ENCODE measurements at regions not wholly inside any gene's neighbourhood (a gene's known extent, or its start where the extent isn't known, plus 50 kb on each side); places are given as distances from the start of the nearest gene placed in this dataset.
"Not testable (repeated sequence)": the region's sequence is repeated elsewhere in the genome, so short reads cannot be mapped to it uniquely, and the experiment has no call there.

DNA sequence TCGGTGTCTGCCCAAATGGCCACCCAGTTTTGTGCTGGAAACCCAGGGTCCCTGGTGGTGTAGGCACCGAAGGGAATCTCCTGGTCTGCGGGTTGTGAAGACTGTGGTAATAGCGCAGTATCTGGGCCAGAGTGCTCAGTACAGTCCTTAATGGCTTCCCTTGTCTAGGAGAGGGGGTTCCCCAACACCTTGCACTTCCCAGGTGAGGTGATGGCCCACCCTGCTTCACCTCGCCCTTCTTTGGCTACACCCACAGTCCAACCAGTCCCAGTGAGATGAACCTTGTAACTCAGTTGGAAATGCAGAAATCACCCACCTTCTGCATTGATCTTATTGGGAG lies 402.4 kb downstream of the SRGAP2C start:
- TF ChIP-seq, protein P1, sequence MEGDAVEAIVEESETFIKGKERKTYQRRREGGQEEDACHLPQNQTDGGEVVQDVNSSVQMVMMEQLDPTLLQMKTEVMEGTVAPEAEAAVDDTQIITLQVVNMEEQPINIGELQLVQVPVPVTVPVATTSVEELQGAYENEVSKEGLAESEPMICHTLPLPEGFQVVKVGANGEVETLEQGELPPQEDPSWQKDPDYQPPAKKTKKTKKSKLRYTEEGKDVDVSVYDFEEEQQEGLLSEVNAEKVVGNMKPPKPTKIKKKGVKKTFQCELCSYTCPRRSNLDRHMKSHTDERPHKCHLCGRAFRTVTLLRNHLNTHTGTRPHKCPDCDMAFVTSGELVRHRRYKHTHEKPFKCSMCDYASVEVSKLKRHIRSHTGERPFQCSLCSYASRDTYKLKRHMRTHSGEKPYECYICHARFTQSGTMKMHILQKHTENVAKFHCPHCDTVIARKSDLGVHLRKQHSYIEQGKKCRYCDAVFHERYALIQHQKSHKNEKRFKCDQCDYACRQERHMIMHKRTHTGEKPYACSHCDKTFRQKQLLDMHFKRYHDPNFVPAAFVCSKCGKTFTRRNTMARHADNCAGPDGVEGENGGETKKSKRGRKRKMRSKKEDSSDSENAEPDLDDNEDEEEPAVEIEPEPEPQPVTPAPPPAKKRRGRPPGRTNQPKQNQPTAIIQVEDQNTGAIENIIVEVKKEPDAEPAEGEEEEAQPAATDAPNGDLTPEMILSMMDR (IDR thresholded peaks at IDR 0.05), result no peak
- no peak overlapping the region for H3K4me3 Mint-ChIP-seq
- no peaks in the 10 kb centered on the region; the same call in 1 of the 2 replicates for H3K4me1 Mint-ChIP-seq (ENCODE audit: low read depth)
- H3K27me3 Mint-ChIP-seq (ENCODE audit: insufficient read depth), result peaks cover 8% of the 10 kb centered on the region
- DNase-seq, result no peak
- H3K9me3 Mint-ChIP-seq, result peaks cover 7% of the 10 kb centered on the region; the same call in 1 of the 2 replicates
- no peak overlapping the region for H3K27ac Mint-ChIP-seq
- H3K36me3 Mint-ChIP-seq (ENCODE audit: low read depth), result no peaks in the 10 kb centered on the region

DNA sequence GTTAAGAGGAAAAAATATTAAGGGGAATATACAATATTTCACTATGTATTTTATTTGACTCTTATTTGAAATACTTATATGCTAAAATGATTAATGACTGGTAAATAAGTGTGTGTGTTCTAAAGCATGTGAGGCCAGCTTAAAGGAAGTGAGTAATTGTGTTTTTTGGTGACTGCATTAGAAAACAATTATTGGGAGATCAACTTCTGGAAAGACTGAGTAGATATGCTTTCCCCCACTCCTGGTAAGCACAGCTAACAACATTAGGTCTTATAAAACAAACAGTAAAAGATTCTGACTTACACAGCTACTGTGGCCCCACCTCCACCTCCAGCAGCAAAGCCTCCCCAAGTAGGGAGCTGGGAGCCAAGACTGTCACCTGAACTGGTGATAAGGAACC lies 403.0 kb downstream of the SRGAP2C start:
- Mint-ChIP-seq H3K9me3 (peaks cover under 1% of the 10 kb centered on the region; the same call in 1 of the 2 replicates), H3K27me3 (ENCODE audit: insufficient read depth) (peaks cover 8% of the 10 kb centered on the region), H3K36me3 (ENCODE audit: low read depth) (no peaks in the 10 kb centered on the region)

DNA sequence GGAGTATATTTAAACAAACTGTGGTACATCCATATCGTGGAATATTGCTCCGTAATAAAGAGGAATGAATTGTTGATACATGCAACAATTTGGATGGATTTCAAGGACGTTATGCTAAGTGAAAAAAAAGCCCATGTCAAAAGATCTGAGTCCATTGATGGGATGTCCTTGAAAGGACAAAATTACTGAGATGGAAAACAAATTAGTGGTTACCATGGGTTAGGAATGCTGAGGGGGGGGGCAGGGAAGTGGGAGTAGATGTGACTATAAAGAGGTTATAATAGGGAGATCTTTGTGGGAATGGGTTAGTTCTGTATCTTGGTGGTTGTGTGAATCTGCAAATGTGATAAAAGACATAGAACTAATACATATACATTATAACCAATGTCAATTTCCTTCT lies 409.3 kb downstream of the SRGAP2C start:
- no peaks in the 10 kb centered on the region for H3K4me1 Mint-ChIP-seq (ENCODE audit: low read depth)
- peaks cover 8% of the 10 kb centered on the region for H3K27me3 Mint-ChIP-seq (ENCODE audit: insufficient read depth)
- no peak for DNase-seq
- no peak overlapping the region for H3K4me3 Mint-ChIP-seq
- TF ChIP-seq, protein P1 (IDR thresholded peaks at IDR 0.05), result no peak
- no peaks in the 10 kb centered on the region for H3K9me3 Mint-ChIP-seq
- H3K27ac Mint-ChIP-seq, result no peak overlapping the region
- H3K36me3 Mint-ChIP-seq (ENCODE audit: low read depth), result no peaks in the 10 kb centered on the region

More for the DNA sequence above, 403.0 kb downstream of the SRGAP2C start:
- no peak overlapping the region for H3K4me3 Mint-ChIP-seq
- no peak for DNase-seq
- TF ChIP-seq, protein P1 (IDR thresholded peaks at IDR 0.05), result no peak
- H3K4me1 Mint-ChIP-seq (ENCODE audit: low read depth), result no peaks in the 10 kb centered on the region; the same call in 1 of the 2 replicates
- no peak overlapping the region for H3K27ac Mint-ChIP-seq

DNA sequence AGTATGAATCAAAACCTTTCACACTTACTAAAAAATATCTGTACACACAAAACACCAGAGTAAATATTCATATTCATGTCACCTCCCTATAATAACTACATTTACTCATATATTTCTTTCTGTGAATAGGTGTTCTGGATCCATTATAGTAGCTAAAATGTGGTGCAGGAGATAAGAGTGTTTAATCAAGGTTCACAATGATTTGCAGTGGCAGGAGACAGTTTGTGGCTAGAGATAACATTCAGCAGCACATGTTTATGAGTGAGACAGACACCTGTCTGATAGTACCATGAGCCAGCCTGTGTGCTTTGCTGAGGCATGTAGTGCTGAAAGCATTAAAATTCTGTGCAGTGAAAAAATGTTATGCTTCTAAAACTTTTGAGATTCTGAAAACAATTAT lies 410.3 kb downstream of the SRGAP2C start:
- no peaks in the 10 kb centered on the region for H3K4me1 Mint-ChIP-seq (ENCODE audit: low read depth)
- no peak overlapping the region for H3K27ac Mint-ChIP-seq
- no peaks in the 10 kb centered on the region for H3K36me3 Mint-ChIP-seq (ENCODE audit: low read depth)
- H3K9me3 Mint-ChIP-seq, result no peaks in the 10 kb centered on the region
- DNase-seq, result no peak
- peaks cover 6% of the 10 kb centered on the region for H3K27me3 Mint-ChIP-seq (ENCODE audit: insufficient read depth)
- H3K4me3 Mint-ChIP-seq, result no peak overlapping the region
- TF ChIP-seq, protein P1 (IDR thresholded peaks at IDR 0.05), result no peak

DNA sequence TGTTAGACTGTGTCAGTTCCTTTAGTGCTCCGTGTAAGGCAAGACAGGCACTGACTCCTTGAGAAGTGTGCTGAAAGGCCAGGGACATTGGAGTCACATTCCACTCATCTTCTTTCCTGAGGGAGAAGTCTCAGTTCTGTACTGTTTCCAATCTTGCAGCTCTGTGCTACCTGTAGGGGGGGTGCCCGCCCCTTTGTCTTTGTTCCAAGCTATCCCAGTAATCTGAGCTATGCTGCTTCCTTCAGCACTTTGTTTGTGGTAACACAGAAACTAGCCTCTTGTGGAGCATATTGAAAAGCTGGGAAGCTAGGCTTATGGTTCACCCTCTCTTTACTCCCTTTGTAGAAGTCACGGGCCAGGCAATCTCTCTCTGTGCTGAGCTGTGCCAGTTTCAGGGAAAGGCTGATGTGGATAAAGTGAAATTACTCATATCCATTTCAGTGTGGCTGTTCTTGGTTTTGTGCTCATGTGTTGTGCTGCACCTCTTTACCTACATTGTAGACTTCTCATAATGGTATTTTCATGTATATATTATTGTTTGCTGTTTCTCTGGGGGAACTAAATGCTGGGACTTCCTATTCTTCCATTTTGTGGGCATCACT lies 420.2 kb downstream of the SRGAP2C start:
- not testable (repeated sequence) for H3K27ac Mint-ChIP-seq; H3K36me3 Mint-ChIP-seq (ENCODE audit: low read depth); H3K27me3 Mint-ChIP-seq (ENCODE audit: insufficient read depth); H3K4me1 Mint-ChIP-seq (ENCODE audit: low read depth); DNase-seq; H3K4me3 Mint-ChIP-seq; H3K9me3 Mint-ChIP-seq

DNA sequence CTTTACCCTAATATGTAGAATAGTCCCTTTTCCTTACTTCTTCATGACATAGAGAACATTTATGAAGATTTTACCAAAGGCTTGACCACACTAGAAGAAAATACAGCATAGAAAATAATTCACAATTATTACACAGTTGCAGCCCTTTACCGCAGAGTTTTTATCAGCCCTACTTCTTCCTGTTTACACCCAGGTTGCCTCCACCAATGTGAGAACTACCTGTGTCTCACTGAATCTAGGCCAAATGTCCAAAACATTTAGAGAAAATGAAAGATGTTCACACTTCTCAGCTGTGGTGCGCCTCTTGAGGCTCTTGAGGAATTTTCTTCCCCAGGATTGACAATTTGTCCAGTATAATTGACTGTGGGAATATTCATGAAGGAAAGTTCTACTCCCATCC lies 422.7 kb downstream of the SRGAP2C start:
- H3K36me3 Mint-ChIP-seq (ENCODE audit: low read depth); H3K27ac Mint-ChIP-seq; DNase-seq; H3K4me1 Mint-ChIP-seq (ENCODE audit: low read depth); H3K27me3 Mint-ChIP-seq (ENCODE audit: insufficient read depth); H3K9me3 Mint-ChIP-seq; H3K4me3 Mint-ChIP-seq: not testable (repeated sequence)

All from HFFc6 (cell line).